ENCODE measurements at regions not wholly inside any gene's neighbourhood (a gene's known extent, or its start where the extent isn't known, plus 50 kb on each side); places are given as distances from the start of the nearest gene placed in this dataset.

DNA sequence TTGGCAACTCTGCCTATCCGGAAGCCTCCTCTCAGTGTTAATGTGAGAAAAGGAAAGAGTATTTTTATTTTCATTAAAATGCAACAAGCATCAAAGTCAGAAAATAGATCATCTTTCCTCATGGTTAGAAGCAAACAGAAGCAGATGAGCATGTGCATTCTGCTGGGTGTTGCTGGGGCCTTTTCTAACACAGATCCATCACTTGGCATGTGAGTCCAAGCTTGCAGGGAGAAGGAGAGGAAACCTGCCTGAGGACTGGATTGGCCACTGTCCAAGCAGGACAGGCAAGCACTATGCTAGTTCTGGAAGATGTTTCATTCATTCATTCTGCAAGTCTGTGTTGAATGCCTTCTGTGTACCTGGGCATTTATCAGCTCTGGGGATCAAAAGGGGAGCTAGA lies 348.7 kb upstream of the PCSK5 start (continued):
- TF ChIP-seq DZIP1 (CRISPR knock-in tag; IDR thresholded peaks at IDR 0.05): no peak
- TF ChIP-seq MED8 (CRISPR knock-in tag; IDR thresholded peaks at IDR 0.05; ENCODE audit: insufficient replicate concordance): no peak
- no peak for TF ChIP-seq KDM3A (CRISPR knock-in tag; IDR thresholded peaks at IDR 0.05; ENCODE audit: low read depth)

- Histone ChIP-seq H3K9me3 (ENCODE audit: low read length) (no peaks in the 10 kb centered on the region), H3K4me3 (replicated peaks in 1 of 3; ENCODE audit: insufficient read depth in 1 of 3, low read depth in 2 of 3, low read length in 3 of 3) (no peak overlapping the region), H4K20me1 (ENCODE audit: insufficient read depth, low read length) (no peaks in the 10 kb centered on the region), H3K4me2 (ENCODE audit: low read depth, low read length) (no peak overlapping the region), H3K27ac (ENCODE audit: extremely low read length, insufficient read depth, low read length) (no peak overlapping the region), H3K36me3 (replicated peaks in 1 of 2; ENCODE audit: control insufficient read depth in 1 of 2, insufficient read depth in 2 of 2, low read length in 2 of 2) (no peaks in the 10 kb centered on the region), H2AFZ (ENCODE audit: low read length) (no peak overlapping the region), H3K27me3 (ENCODE audit: control insufficient read depth in 1 of 2, insufficient read depth in 2 of 2, low read length in 2 of 2) (no peaks in the 10 kb centered on the region), H3K9ac (ENCODE audit: insufficient read depth, low read depth, low read length) (no peak overlapping the region), H3K79me2 (ENCODE audit: insufficient read depth, low read length) (no peaks in the 10 kb centered on the region), H3K4me1 (ENCODE audit: insufficient read depth, low read length) (no peaks in the 10 kb centered on the region)
- intact Hi-C loops (cut with micrococcal nuclease; ENCODE audit: unreplicated experiment): no loop called here
- FAIRE-seq: no peak
- TF ChIP-seq HINFP (CRISPR knock-in tag; IDR thresholded peaks at IDR 0.05; ENCODE audit: low read depth) (no peak), ZNF564 (CRISPR knock-in tag; IDR thresholded peaks at IDR 0.05) (no peak), HOMEZ (CRISPR knock-in tag; IDR thresholded peaks at IDR 0.05; ENCODE audit: low read depth) (no peak), ZBTB26 (CRISPR knock-in tag; IDR thresholded peaks at IDR 0.05; ENCODE audit: borderline replicate concordance) (no peak), REL (CRISPR knock-in tag; conservative IDR thresholded peaks at IDR 0.05) (no peak), HCFC1 (IDR thresholded peaks at IDR 0.05; ENCODE audit: low read depth, low read length) (no peak), FOXP1 (IDR thresholded peaks at IDR 0.05) (no peak), FOXP1 (CRISPR knock-in tag; IDR thresholded peaks at IDR 0.05) (no peak), CCDC6 (CRISPR knock-in tag; IDR thresholded peaks at IDR 0.05) (no peak), ZNF33A (CRISPR knock-in tag; IDR thresholded peaks at IDR 0.05; ENCODE audit: borderline replicate concordance) (no peak), GPN1 (CRISPR knock-in tag; IDR thresholded peaks at IDR 0.05; ENCODE audit: borderline replicate concordance) (no peak)
- TF ChIP-seq, protein P1, sequence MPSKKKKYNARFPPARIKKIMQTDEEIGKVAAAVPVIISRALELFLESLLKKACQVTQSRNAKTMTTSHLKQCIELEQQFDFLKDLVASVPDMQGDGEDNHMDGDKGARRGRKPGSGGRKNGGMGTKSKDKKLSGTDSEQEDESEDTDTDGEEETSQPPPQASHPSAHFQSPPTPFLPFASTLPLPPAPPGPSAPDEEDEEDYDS (CRISPR knock-in tag; IDR thresholded peaks at IDR 0.05): no peak
- no peak for DNase-seq (ENCODE audit: low spot score)
- BruUV-seq (replicated peaks): no TSS peak
- no peak for ATAC-seq
- in situ Hi-C loops (cut with HindIII; ENCODE audit: extremely low pct_ligation_motif_present, low pct_unique_long_range_greater_than_20kb): no loop called here
- POLR2A ChIA-PET: no interaction called here
- CTCF ChIA-PET (ENCODE audit: low intra/inter-chr PET ratio, low total read pairs): no interaction called here
Observed at GRCh38 chr9:75544815-75545214, 345.7 kb upstream of the PCSK5 start.
